GM12874 (cell line): ENCODE measurements at regions not wholly inside any gene's neighbourhood (a gene's known extent, or its start where the extent isn't known, plus 50 kb on each side); places are given as distances from the start of the nearest gene placed in this dataset.

Experiments
- CTCF ChIP-seq: IDR thresholded peaks from 2 replicates; pipeline ENCODE4 v1.5.1; 2011; ENCODE audit warnings: low read depth, mild to moderate bottlenecking, control low read depth, low read length, moderate library complexity; ENCODE audit not compliant: insufficient read depth

- TF ChIP-seq CTCF = no peak
Measured at GRCh38 chr14:51550636-51551035, 101.1 kb upstream of the FRMD6 start.

GRCh38 chr14:51552275-51552674, 99.4 kb upstream of the FRMD6 start:
- no peak for TF ChIP-seq CTCF

GRCh38 chr14:51552768-51553404, 98.8 kb upstream of the FRMD6 start:
- TF ChIP-seq CTCF = no peak

- TF ChIP-seq CTCF = no peak
Measured at GRCh38 chr14:51554339-51554920, 97.3 kb upstream of the FRMD6 start.

GRCh38 chr14:51554953-51555352, 96.8 kb upstream of the FRMD6 start:
- no peak for TF ChIP-seq CTCF

GRCh38 chr14:51561141-51561540, 90.6 kb upstream of the FRMD6 start:
- no peak for TF ChIP-seq CTCF

GRCh38 chr14:51562816-51563215, 88.9 kb upstream of the FRMD6 start:
- TF ChIP-seq CTCF = no peak
